HG03520 (cell line): ENCODE measurements at regions not wholly inside any gene's neighbourhood (a gene's known extent, or its start where the extent isn't known, plus 50 kb on each side); places are given as distances from the start of the nearest gene placed in this dataset.

Experiments
- ATAC-seq: cut with Tn5 transposase; IDR thresholded peaks from one replicate; pipeline ENCODE4 v1.9.1; 2021; ENCODE audit warnings: mild to moderate bottlenecking, moderate library complexity; ENCODE audit not compliant: unreplicated experiment

- no peak for ATAC-seq
Observed at GRCh38 chr15:47507221-47507985, 209.9 kb upstream of the SEMA6D start.

GRCh38 chr15:47511261-47511660, 206.0 kb upstream of the SEMA6D start:
- no peak for ATAC-seq

- ATAC-seq: no peak
Observed at GRCh38 chr15:47513471-47513870, 203.8 kb upstream of the SEMA6D start.

- no peak for ATAC-seq
Observed at GRCh38 chr15:47514200-47514652, 203.1 kb upstream of the SEMA6D start.

- no peak for ATAC-seq
Observed at GRCh38 chr15:47516558-47516957, 200.7 kb upstream of the SEMA6D start.

- no peak for ATAC-seq
Observed at GRCh38 chr15:47516972-47517371, 200.3 kb upstream of the SEMA6D start.

- ATAC-seq: no peak
Observed at GRCh38 chr15:47517737-47518136, 199.6 kb upstream of the SEMA6D start.

GRCh38 chr15:47523681-47524475, 193.4 kb upstream of the SEMA6D start:
- no peak for ATAC-seq

GRCh38 chr15:47529241-47529640, 188.1 kb upstream of the SEMA6D start:
- no peak for ATAC-seq

- no peak for ATAC-seq
Observed at GRCh38 chr15:47534673-47535072, 182.6 kb upstream of the SEMA6D start.

- no peak for ATAC-seq
Observed at GRCh38 chr15:47541562-47541961, 175.7 kb upstream of the SEMA6D start.

- no peak for ATAC-seq
Observed at GRCh38 chr15:47542312-47542989, 174.9 kb upstream of the SEMA6D start.

- no peak for ATAC-seq
Observed at GRCh38 chr15:47548231-47548630, 169.1 kb upstream of the SEMA6D start.

- ATAC-seq: no peak
Observed at GRCh38 chr15:47548986-47549385, 168.3 kb upstream of the SEMA6D start.

- ATAC-seq: no peak
Observed at GRCh38 chr15:47551079-47551478, 166.2 kb upstream of the SEMA6D start.

- ATAC-seq: no peak
Observed at GRCh38 chr15:47551546-47551945, 165.8 kb upstream of the SEMA6D start.

- ATAC-seq: no peak
Observed at GRCh38 chr15:47552978-47553608, 164.2 kb upstream of the SEMA6D start.

GRCh38 chr15:47553947-47554346, 163.4 kb upstream of the SEMA6D start:
- no peak for ATAC-seq

- no peak for ATAC-seq
Observed at GRCh38 chr15:47561102-47561501, 156.2 kb upstream of the SEMA6D start.

GRCh38 chr15:47565949-47566348, 151.4 kb upstream of the SEMA6D start:
- ATAC-seq: no peak

GRCh38 chr15:47566610-47567009, 150.7 kb upstream of the SEMA6D start:
- no peak for ATAC-seq
